ENCODE measurements at regions not wholly inside any gene's neighbourhood (a gene's known extent, or its start where the extent isn't known, plus 50 kb on each side); places are given as distances from the start of the nearest gene placed in this dataset.

GRCh38 chr16:9256196-9256595, 164.8 kb downstream of the HAPSTR1 start:
- no peak for DNase-seq

DNA sequence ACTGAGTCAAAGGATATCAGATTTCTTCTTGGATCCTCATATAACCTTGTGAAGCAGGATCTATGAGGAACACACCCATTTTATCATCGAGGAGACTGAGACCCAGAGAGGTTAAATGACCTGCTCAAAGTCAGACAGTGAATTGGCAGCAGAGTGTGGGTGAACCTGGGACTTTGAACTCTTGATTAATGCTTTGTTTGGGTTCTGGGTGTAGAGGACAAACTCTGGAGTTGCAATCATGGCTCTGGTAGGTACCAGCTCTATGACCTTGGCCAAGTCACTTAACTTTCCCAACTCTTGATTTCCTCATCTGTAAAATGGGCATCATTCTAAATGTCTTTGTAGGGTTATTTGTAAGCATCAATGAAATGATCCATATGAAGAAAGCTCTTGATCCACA, 166.4 kb downstream of the HAPSTR1 start:
- DNase-seq = no peak

DNA sequence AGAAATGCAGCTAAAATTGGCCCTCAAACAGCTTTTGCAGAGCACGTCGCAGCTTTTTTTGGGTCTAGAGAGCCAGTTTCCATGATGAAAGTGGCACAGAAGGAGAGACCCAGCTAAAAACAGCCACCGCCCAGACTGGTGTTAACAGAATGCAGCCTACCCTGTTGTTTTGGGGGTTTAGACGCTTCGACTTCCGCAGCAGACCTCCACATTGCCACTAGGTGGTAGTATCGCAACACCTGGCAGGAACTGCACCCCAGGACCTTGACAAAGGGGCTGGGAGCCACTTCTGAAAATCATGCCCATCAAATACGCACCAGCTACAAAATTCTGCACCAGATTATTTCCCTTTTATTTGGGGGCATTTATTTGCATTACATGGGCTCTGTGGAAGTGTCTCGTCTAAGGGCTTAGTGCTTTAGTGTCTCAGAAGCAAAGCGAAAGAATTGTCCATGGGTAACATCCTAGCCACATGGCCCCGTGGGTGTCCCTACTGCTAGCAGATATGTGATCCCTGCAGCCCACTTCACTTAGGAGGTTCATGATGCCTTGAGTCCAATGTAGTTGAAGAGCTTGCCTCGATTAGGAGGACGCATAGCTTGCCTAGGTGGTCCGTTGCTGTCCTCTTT, 167.1 kb downstream of the HAPSTR1 start:
- peak; percentile 10 for DNase-seq

GRCh38 chr16:9259914-9260608, 168.6 kb downstream of the HAPSTR1 start:
- DNase-seq = no peak

DNA sequence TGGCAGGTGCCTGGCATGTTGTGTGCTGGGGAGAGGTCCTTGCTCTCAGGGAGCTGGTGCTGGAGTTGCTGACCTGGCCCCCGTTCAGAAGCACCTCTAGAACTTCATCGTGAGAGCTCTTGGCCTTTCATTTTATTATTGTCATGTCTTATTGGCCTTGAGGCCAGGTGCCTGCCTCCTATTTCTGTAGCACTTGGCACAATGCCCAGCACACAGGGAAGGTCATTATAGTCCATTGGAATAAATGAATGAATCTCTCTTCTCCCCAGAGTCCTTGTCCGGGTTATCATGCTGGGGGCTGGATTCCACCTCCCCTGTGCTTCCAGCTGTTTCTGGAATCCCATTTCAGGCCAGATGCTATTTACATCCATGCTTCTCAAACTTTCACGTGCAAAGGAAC, 169.2 kb downstream of the HAPSTR1 start:
- peak; percentile 29 for DNase-seq

DNA sequence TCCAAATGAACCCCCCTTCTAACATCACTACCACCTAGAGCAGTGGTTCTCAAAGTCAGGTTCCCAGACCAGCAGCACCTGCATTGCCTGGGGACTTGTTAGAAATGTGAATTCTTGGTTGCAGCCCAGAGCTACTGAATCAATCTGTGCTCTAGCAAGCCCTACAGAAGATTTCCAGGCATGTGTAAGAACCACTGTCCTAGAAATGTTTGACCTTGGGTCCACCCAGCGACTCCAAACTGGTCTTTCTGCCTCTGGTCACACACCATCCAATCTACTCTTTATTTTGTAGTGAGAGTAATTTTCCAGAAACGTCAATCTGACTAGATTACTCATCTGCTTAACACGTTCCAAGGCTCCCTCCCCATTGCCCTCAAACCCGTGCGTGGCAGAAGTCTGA, 169.9 kb downstream of the HAPSTR1 start:
- DNase-seq = no peak

DNA sequence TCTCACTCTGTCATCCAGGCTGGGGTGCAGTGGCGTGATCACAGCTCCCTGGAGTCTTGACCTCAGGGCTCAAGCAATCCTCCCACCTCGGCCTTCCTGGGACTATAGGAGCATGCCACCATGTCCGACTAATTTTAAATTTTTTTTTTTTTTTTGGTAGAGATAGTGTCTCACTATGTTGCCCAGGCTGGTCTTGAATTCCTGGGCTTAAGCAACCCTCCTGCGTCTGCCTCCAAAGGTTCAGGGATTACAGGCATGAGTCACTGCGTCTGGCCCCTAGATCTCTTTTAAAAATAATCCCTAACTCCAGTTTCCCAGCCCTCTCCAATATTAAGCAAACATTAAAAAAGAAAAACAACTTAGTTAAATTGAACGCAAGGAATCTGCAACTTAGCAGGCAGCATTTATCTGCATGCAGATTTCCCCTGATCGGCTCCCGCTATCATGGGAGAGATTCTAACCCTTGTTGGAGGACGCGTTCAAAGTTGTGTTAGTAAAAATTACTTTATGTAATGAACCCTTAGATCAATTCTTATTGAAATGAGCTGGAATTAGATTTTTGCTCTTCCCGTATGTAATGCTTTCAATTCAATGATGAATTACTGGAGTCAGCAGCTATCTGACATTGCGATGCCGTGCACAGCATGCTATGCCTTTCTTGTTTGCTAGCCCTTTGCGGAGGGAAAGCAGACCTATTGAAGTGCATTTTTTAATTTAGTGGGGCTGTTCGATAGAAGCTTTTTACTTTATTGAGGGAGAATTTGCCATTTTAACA, 171.7 kb downstream of the HAPSTR1 start:
- no peak for DNase-seq

DNA sequence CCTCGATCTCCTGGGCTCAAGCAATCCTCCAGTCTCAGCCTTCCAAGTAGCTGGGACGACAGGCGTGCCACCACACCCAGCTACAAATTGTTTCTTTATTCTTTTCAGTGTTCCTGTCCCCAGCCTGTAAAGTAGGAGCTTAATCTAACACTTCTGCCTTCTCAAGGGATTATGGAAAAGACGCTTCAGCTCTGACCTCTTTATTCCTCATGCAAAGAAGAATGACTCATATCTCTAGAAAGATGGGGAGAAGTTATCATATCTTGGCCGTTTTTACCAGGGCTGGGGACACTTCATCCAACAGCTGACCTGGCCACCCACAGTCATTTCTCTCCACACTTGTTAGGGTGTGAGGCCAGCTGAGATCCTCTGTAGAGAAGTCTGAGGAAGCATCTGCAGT, 172.6 kb downstream of the HAPSTR1 start:
- no peak for DNase-seq

DNA sequence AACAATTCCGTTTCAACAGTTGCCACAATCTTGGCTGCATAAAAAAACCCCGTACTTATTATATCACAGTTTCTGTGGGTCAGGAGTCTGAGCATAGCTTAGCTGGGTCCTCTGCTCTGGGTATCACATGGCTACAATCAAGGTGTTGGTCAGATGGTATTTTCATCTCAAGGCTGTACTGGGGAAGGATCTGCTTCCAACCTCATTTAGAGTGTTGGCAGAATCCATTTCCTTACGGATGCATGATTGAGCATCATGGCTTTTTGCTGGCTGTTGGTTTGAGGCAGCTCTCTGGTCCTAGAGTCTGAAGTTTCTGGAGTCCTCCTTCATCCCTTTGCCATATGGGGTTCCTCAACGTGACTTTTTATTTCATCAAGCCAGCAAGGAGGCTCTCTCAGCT, 177.0 kb downstream of the HAPSTR1 start:
- DNase-seq = no peak

DNA sequence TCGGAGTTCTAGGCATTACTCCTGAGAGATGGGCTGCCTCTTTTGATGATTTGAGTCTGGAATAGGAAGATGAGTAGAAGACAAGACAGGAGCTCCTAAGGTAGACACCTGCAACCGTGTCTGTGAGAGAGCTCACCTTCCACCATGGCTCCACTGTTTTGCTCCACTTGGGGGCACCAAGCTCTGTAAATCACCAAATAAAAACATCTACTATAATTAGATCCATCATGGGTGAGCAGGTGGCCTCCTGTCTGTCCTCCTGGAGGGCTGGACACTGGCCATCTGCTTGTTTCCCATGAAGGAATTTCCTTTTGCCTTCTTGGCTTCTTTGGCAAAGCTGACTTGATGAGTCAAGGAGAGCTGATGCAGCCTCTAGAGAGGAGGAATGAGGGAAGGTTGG, 179.0 kb downstream of the HAPSTR1 start:
- DNase-seq = no peak

- DNase-seq = no peak
Measured at GRCh38 chr16:9270941-9271340, 179.5 kb downstream of the HAPSTR1 start.

GRCh38 chr16:9271841-9272240, 180.4 kb downstream of the HAPSTR1 start:
- DNase-seq = no peak

- no peak for DNase-seq
Measured at GRCh38 chr16:9275377-9275776, 183.9 kb downstream of the HAPSTR1 start.

- no peak for DNase-seq
Measured at GRCh38 chr16:9275816-9276354, 184.4 kb downstream of the HAPSTR1 start.

GRCh38 chr16:9279291-9280068, 188.0 kb downstream of the HAPSTR1 start:
- DNase-seq = no peak

- no peak for DNase-seq
Measured at GRCh38 chr16:9280069-9280466, 188.6 kb downstream of the HAPSTR1 start.

- DNase-seq = no peak
Measured at GRCh38 chr16:9286930-9287329, 195.5 kb downstream of the HAPSTR1 start.

- no peak for DNase-seq
Measured at GRCh38 chr16:9296271-9296590, 204.8 kb downstream of the HAPSTR1 start.

DNA sequence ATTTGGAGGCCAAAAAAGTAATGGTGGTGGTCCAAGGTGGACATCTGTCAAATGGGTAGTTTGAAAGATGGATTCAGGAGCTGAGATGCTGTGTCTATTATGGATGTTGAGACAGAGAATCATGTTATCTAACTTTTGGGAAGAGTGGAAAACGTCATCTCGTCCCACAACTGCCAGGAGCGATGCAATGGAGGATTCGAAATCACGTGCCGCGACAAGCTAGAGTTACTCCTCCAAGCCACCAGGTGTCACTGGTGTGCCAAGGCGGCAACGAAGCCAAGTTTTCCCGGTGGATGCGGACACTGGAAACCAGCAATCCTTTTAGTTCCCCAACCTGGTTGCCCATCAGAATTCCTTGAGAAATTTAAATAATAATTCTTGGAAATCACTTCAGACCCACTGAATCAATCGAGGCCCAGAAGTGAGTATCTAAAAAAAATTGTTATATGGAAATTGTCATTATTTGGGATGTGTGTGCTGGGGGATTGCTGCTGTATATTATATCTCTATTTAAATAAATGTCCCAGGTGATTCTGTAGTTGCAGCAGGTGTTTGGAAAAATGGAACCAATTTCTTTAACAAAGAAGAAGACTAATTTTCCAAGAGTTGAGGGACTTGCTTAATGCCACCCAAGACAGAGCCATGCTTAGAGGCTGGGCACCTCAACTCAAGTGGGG, 206.1 kb downstream of the HAPSTR1 start:
- DNase-seq = no peak

- no peak for DNase-seq
Measured at GRCh38 chr16:9300252-9300651, 208.8 kb downstream of the HAPSTR1 start.

- DNase-seq = no peak
Measured at GRCh38 chr16:9302072-9302471, 210.6 kb downstream of the HAPSTR1 start.

GRCh38 chr16:9306753-9307152, 215.3 kb downstream of the HAPSTR1 start:
- no peak for DNase-seq

GRCh38 chr16:9307446-9307845, 216.0 kb downstream of the HAPSTR1 start:
- no peak for DNase-seq
